A673 (cell line): ENCODE measurements at regions not wholly inside any gene's neighbourhood (a gene's known extent, or its start where the extent isn't known, plus 50 kb on each side); places are given as distances from the start of the nearest gene placed in this dataset.

Experiments used
- BruUV-seq: library from RNA; stranded (reverse); fragments of 400-500 nt; replicated peaks from 2 replicates; lab custom pipeline; 2021; lab: Mats Ljungman, UMichigan
- CTCF ChIA-PET: fragments of 300-600 bp; sonication (Branson Sonifier 250); formaldehyde crosslinking; loops from one replicate; lab custom pipeline; 2022; ENCODE audit warnings: antibody characterized with exemption; lab: Charles Lee
- POLR2A ChIA-PET: fragments of 300-600 bp; sonication (Branson Sonifier 250); formaldehyde crosslinking; loops from one replicate; lab custom pipeline; 2022; ENCODE audit warnings: antibody characterized with exemption; ENCODE audit not compliant: low non-redundant PET; lab: Charles Lee
- DNase-seq: peaks from one replicate; pipeline ENCODE4 v3.0.0-alpha.2; 2015; ENCODE audit warnings: low spot score
- H3K27ac ChIP-seq: fragments of 200-600 bp; sonication (generic); 2 replicates; pipeline ENCODE4 v1.5.1; 2016; ENCODE audit warnings: mixed run types, low read depth, mild to moderate bottlenecking, mixed read lengths, antibody characterized with exemption, low read length; ENCODE audit not compliant: poor library complexity, severe bottlenecking
- H3K27me3 ChIP-seq: fragments of 200-600 bp; sonication (generic); replicated peaks from 2 replicates; pipeline ENCODE4 v1.6.1; 2017; ENCODE audit warnings: mixed run types, low read depth, mild to moderate bottlenecking, mixed read lengths, antibody characterized with exemption, low read length; ENCODE audit not compliant: insufficient read depth, poor library complexity
- H3K36me3 ChIP-seq: fragments of 200-600 bp; sonication (generic); 2 replicates; pipeline ENCODE4 v1.6.1; 2016; ENCODE audit warnings: mixed run types, mild to moderate bottlenecking, mixed read lengths, antibody characterized with exemption, low read length; ENCODE audit not compliant: insufficient read depth, poor library complexity, severe bottlenecking
- H3K4me1 ChIP-seq: fragments of 200-600 bp; sonication (generic); 2 replicates; pipeline ENCODE4 v1.6.1; 2017; ENCODE audit warnings: mixed run types, mild to moderate bottlenecking, mixed read lengths, antibody characterized with exemption, low read length; ENCODE audit not compliant: insufficient read depth, poor library complexity, severe bottlenecking
- H3K4me3 ChIP-seq: fragments of 200-600 bp; sonication (generic); 2 replicates; pipeline ENCODE4 v1.5.1; 2016; ENCODE audit warnings: low read depth, mixed run types, mild to moderate bottlenecking, mixed read lengths, low read length; ENCODE audit not compliant: poor library complexity, severe bottlenecking
- H3K9me3 ChIP-seq: fragments of 200-600 bp; sonication (generic); 2 replicates; pipeline ENCODE4 v1.6.1; 2016; ENCODE audit warnings: mixed run types, low read depth, mild to moderate bottlenecking, mixed read lengths, antibody characterized with exemption, low read length; ENCODE audit not compliant: poor library complexity, severe bottlenecking
- CTCF ChIP-seq: fragments of 300-800, 200-600 bp; sonication (generic); conservative IDR thresholded peaks from 2 replicates; pipeline ENCODE4 v1.5.1; 2017; ENCODE audit warnings: low read depth, mild to moderate bottlenecking, antibody characterized with exemption, low read length, moderate library complexity, mixed read lengths
- EZH2 ChIP-seq: fragments of 200-600 bp; sonication (generic); IDR thresholded peaks from 2 replicates; pipeline ENCODE4 v1.6.1; 2017; ENCODE audit warnings: borderline replicate concordance, low read depth, mild to moderate bottlenecking, mixed read lengths, antibody characterized with exemption, low read length; ENCODE audit not compliant: poor library complexity, severe bottlenecking
- intact Hi-C: fragments of 100-400 bp; cut with micrococcal nuclease; formaldehyde crosslinking; loops from one replicate; pipeline ENCODE4 v1.10.0; 2022; ENCODE audit not compliant: unreplicated experiment

DNA sequence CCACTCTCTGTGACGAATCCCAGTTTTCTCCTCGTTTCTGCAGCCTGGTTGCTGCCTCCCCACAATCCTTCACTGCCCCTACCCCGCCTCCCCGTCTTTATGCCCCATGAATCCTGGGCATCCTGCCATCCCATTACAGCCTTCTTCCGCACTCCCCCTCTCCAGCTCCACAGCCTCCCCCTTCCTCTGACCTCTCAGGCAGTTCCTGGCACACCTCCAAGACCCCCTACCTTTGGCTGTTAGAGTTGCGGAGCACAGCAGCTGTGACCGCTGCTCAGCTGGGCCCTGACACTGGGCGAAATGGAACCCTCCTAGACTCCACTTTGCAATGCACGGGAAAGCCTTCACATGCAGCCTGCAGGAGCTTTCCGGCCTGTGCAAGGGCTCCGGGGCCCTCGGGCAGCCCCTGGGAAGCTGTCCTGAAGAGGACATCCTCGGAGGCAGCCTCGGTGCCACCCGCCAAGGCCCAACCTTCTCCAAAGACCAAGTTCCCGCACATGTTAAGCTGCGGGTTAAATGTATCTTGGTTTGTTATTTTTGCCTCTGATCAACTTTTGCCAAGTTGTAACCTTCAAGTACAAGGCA, 400.7 kb upstream of the MKI67 start:
- Histone ChIP-seq H3K27ac (no peak overlapping the region), H3K27me3 (no peaks in the 10 kb centered on the region), H3K4me3 (no peak overlapping the region), H3K36me3 (no peaks in the 10 kb centered on the region), H3K4me1 (peaks cover 56% of the 10 kb centered on the region), H3K9me3 (no peaks in the 10 kb centered on the region)
- DNase-seq, result peak; percentile 90
- intact Hi-C loops, result no loop called here
- BruUV-seq, result no TSS peak
- ChIA-PET CTCF (interaction anchor here (1.1 kb wide), 1 partner anchor 10 kb away, joined by 7 read pairs; no protein-coding TSS in a partner anchor), POLR2A (no interaction called here)
- no peak for TF ChIP-seq EZH2
- TF ChIP-seq CTCF, result no peak

DNA sequence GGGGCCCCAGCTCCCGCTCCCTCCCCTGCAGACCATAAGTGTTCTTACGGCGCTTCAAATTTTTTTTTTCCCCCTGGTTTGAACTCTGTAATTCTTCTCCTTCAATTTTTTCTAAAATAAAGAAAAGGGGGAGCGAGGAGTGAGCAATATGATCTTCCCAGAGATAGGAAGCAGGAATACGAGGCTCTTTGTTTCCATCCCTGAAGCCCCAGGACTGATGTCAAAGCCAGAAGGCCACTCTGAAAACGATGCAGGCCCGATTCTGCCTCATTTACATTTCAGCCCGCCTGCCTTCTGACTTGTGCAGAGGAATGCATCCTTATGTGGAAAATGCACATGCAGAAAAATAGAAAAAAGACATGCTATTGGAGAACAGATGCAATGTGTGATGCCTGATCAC, 401.5 kb upstream of the MKI67 start:
- H3K27ac ChIP-seq, result no peak overlapping the region
- H3K4me1 ChIP-seq, result peaks cover 56% of the 10 kb centered on the region
- TF ChIP-seq CTCF, result no peak
- TF ChIP-seq EZH2, result no peak
- ChIA-PET POLR2A (no interaction called here), CTCF (interaction anchor here (1.1 kb wide), 1 partner anchor 9 kb away, joined by 7 read pairs; no protein-coding TSS in a partner anchor)
- no peaks in the 10 kb centered on the region for H3K9me3 ChIP-seq
- no peak overlapping the region for H3K4me3 ChIP-seq
- no TSS peak for BruUV-seq
- H3K27me3 ChIP-seq, result no peaks in the 10 kb centered on the region
- no peaks in the 10 kb centered on the region for H3K36me3 ChIP-seq
- intact Hi-C loops, result no loop called here
- DNase-seq, result no peak

- no peak overlapping the region for H3K27ac ChIP-seq
- TF ChIP-seq CTCF, result no peak
- no peak for TF ChIP-seq EZH2
- peaks cover 56% of the 10 kb centered on the region for H3K4me1 ChIP-seq
- no peak for DNase-seq
- no peaks in the 10 kb centered on the region for H3K9me3 ChIP-seq
- CTCF ChIA-PET, result interaction anchor here (0.8 kb wide), 1 partner anchor 260 kb away, joined by 3 read pairs; no protein-coding TSS in a partner anchor
- H3K36me3 ChIP-seq, result no peaks in the 10 kb centered on the region
- POLR2A ChIA-PET, result no interaction called here
- no TSS peak for BruUV-seq
- H3K27me3 ChIP-seq, result no peaks in the 10 kb centered on the region
- intact Hi-C loops, result no loop called here
- no peak overlapping the region for H3K4me3 ChIP-seq
These were observed 401.9 kb upstream of the MKI67 start for GRCh38 chr10:128528167-128528566.
